Suppressor macrophage treated with lipopolysaccharide for 4 hours (primary cell): ENCODE measurements at regions not wholly inside any gene's neighbourhood (a gene's known extent, or its start where the extent isn't known, plus 50 kb on each side); places are given as distances from the start of the nearest gene placed in this dataset.
A peak's percentile ranks its signal among the peaks of the same experiment; 100 is the strongest.

Source experiments
- DNase-seq: peaks from one replicate; pipeline ENCODE4 v3.0.0-alpha.2; 2020

DNA sequence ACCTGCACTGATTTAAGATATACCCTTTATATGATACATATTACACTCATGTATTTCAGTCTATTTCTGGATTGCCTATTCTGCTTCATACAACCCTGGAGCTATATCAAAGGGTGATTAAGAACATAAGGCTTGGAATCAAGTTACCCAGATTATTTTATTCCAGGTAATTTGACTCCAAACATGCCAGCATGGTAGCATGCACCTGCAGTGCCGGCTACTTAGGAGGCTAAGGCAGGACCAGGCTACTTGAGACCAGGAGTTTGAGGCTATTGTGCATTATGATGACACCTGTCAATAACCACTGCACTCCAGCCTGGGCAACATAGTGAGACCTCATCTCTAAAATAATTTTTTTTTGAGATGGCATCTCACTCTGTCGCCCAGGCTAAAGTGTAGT is 50.4 kb upstream of the NEO1 start:
- no peak for DNase-seq

DNA sequence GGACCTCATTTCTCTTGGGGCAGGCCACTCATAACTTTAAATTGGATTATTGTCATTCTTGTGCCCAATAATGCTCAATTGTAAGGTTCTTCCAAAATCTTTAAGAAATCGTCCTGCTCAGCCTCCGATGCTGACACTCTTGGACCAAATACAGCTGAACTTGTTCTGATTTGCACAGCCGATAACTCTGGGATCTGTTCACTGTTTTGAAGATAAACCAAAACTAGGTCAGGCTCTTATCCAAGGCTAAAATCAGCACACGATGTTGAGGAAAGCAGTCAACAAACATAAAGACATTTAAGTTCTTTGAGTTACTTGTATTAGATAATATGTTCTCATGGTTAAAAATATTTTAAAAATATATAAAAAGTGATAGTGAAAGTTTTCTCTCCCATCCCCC is 52.0 kb upstream of the NEO1 start:
- no peak for DNase-seq

DNA sequence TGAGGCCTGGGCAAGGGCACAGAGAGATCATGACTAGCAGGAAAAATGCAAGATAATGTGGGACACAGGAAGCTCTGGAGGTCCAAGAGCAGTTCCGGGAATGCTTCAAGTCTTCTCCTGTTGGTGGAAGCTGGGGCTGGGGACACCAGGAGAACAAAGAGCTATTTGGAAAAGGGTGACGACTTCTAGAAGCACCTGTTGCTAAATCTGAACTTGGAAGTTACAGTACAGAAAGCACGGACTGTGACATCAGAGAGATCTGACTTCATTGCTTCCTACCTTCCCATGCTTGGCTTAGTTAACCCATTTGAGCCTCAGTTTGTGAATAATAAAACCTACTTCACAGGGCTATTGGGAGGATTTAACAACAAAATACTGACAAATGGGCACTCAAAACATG is 52.7 kb upstream of the NEO1 start:
- DNase-seq = no peak

DNA sequence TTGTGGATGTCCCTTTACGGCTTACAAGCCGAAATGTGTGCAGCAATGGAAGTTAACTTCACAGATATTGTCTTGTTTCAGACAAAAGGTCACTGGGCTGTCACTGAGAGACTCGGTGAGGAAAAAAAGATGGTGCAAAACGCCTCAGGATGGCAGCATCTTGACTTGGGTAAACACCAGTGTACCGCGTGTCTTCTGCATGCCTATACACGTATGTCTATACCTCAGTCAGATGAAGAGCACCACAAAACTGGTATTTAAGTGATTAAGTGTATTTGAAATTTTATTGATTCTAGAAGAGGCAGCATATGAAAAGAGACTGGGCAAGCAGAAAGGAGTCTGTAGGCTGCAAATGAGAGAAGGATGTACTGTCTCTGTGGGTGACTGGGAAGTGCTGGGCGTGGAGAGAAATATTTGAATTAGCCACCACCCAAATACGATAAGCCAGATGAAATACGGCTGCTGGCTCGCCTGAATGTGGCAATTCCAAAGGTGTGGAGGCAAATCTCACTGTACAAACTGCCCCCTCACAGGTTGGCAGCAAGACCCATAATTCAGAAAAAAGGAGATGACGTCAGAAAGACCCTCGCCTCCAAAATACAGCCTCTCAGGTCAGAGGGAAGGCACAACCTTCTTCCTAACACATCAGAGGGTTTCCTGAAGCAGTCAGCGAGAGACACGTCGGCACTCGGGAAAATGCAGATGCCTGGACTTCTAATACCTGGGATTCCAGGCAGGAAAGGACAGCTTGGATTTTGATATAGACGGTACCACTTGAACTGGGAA is 53.4 kb upstream of the NEO1 start:
- no peak for DNase-seq

DNA sequence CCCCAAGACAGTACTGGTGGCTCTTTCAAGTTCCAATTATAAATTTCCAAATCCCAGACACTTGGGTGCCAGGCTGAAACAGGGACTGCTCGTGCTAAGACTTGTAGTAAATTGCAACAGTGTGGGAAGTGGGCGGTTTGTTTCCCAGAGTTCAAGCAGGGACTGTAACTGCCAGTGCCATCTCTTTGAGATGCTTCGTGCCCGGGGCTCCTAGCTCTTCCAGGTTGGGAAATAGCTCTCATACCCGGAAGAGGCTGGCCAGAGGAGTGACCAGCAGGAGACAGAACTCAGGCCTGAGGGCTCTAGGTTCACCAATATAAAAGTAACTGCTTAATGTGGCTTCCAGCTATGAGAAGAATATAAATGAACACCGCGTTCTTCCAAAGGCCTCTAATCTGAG is 54.0 kb upstream of the NEO1 start:
- no peak for DNase-seq

DNA sequence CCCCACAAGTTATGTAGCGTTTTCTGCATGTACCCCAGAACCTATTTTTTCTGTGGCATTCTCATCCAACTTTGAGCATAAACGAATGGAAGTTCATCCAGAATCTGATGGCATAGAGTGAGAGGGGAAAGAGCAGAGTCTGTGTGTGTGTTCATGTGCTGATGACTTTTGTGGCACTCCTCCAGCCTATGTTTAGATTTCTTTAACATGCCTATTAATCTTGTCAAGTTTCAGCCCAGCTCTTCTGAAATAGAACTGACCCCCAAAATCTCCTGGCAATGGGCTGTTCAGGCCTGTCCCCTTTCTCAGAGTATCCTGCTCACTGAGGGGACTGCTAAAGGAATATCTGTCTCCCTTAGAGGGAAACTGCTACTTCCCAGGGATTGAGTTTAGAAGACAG is 56.4 kb upstream of the NEO1 start:
- DNase-seq = no peak

DNA sequence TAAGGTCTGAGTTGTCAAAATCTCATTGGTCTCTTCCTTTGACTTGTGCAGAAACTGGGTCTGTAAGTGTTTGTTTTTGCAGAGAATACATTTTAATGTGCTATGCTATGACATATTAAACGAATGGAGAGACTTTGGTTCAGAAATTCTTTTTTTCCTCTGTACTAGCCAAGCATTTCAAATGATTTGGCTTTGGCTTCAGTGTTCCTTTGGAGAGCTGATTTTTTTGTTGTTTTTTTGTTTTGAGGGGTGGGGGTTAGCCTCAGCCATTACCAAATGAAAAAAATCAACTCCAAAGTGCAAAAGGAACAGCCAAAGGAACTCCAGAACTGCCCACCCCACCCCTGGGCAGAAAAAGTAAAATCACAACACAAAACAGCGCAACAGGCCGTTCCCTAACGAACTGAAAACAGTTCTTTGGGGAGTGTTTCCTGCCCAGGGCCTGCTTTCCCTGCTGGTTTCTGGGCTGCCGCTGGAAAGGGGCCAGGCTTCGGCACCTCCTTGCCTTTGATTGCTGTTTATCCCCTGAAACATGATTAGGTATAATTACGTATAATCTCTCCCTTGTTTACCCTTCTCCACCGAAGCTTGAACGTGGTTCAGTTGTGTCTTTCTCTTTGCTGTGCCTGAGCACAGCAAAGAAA is 57.6 kb upstream of the NEO1 start:
- DNase-seq = no peak

DNA sequence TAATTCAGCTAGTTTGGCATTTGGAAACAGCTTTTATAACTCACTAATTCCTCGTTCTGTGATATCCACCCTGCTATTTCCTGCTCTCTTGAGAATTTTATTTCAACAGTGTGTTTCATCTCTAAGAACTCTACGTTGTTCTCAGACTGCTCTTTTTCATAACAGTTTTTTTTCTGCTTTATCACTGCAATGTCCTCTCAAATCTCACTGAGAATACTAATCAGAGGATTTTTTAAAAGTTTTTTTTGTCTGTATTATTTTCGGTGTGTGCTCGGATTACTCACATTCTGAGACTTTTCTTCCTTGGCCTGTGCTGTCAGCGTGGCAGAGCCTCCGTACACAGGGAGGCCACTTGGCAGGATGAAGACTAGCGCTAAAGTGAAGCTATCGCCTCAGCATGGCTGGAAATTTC is 59.4 kb upstream of the NEO1 start:
- no peak for DNase-seq

DNA sequence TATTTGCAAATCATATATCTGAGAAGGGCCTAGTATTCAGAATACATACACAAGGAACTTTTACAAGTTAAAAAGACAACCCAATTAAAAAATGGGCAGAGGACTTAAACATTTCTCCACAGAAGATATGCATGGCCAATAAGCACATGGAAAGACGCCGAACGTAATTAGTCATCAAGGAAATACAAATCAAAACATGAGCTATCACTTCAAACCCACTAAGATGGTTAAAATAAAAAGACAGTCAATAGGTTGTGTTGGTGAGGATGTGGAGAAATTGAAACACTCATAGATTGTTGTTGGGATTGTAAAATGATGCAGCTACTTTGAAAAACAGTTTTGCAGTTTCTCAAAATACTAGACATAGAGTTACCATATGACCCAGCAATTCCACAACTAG is 61.2 kb upstream of the NEO1 start:
- no peak for DNase-seq

DNA sequence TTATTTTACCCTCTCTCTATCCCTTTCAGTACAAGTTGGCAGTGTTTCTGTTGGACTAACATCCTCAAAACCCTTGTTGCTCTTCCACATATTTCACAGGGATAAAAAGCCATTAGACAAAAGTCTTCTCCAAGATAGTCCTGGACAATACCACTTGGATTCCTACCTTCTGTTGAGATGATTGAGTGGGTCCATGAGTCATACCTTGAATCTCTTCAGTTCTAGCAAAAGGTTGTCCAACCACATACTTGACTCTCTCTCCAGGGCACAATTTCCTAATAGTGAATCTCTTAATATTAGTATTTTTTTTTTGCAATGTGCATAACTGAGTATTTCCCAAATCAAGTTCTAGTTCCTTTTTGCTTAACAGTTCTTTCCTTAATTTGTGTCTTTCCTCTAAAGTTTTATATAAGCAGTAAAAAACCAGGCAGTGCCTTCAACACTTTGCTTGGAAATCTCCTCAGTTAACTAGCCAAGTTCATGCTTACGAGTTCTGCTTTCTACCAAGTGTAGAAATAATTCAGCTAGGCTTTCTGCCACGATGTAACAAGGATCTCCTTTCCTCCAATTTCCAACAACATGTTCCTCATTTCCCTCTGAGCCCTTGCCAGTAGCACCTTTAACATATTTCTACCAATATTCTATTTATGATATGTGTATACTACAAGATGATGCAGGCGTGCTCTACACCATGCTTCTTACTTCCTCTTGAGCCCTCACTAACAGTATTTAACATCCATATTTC is 68.3 kb upstream of the NEO1 start:
- DNase-seq = no peak

DNA sequence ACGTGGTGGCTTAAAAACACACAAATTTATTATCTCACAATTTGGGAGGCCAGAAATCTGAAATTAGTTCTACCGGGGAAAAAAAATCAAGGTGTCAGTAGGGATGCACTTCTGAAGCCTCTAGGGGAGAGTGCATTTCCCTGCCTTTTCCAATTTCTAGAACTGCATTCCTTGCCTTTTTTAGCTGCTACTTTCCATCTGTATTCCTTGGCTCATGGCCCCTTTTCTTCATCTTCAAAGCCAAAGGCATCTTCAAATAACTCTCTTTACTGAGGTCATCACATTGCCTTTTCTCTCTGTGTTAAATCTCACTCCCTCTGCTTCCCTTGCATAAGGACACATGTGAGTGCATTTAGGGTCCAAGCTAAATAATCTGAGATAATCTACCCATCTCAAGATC is 69.5 kb upstream of the NEO1 start:
- no peak for DNase-seq

DNA sequence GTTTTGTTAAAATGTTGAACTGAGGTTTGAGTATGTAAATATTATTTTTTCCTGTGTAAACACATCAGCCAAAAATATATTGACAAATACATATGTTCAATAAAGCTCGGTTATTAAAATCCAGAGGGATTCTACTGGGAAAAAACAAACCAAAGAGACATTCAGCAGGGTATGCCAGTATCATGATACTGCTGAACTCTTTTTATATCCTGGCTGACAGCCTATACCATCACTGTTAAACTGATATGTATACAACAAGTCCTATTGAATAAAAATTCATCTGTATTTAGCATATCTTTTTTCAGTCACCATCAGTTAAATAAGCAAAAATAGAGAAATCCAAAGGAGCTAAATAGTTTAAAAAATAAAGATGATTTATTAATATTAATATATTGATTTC is 71.6 kb upstream of the NEO1 start:
- no peak for DNase-seq

DNA sequence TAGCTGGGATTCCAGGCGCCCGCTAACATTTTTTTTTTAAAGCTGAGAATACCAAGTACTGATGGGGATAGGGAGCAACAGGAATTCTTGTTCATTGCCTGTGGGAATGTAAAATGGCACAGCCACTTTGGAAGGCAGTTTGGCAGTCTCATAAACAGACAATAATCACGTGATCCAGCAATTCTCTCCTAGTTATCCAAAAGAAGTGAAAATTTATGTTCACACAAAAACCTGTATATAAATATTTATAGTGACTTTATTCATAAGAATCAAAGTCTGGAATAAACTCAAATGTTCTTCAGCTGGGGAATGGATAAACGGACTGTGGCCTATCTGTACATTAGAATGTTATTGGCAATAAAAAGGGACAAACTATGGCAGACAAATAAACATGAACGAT is 72.5 kb upstream of the NEO1 start:
- DNase-seq = no peak

DNA sequence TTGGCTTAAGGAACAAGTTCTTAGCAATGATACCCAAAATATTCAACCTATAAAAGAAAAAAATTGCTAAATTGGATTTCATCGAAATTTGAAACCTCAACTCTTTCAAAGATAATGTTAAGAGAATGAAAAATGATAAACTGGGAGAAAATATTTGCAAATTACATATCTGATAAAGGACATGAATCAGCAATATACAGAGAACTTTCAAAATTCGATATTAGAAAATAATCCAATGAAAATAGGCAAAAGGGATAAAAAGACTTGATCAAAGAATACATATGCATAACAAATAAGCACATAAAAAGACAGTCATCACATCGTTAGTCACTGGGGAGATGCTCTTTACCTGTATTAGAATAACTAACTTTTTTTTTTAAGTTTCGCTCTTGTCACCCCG is 73.0 kb upstream of the NEO1 start:
- no peak for DNase-seq

DNA sequence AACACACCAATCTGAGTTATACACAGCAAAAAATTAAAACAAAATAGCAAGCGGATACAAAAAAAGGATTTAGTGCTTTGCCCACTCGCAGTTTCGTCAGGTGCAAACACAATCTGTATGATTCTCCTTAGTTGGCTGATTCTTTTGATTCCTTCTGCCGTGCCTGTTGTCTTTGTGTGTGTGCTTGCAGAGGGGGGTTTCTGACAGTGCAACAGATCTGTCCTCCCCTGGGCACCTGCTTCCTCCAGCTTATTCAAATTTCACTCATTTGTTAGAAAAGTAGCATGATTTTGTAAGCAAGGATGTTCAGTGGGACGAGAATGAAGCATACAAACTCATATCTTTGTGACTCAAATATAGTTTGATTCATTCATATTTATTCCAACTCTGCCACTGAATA is 74.0 kb upstream of the NEO1 start:
- DNase-seq = no peak

DNA sequence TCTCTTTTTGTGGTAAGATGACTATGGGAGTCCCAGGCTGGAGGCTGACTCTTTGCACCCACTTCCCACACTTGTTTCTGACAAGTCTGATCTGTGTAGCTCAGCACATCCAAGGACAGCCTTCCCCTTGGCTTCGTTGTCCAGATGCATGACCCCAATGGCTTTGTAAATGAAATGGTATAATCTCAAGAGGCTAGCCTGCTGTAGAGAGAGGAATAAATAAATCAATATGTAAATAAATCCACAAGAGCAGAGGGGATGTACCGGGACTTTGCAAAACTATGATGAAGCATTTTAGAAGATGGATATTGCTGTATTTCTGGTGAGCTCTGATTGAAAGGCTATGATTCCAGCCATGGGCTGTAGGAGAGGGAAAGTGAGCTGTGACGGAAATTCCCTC is 79.9 kb upstream of the NEO1 start:
- no peak for DNase-seq

DNA sequence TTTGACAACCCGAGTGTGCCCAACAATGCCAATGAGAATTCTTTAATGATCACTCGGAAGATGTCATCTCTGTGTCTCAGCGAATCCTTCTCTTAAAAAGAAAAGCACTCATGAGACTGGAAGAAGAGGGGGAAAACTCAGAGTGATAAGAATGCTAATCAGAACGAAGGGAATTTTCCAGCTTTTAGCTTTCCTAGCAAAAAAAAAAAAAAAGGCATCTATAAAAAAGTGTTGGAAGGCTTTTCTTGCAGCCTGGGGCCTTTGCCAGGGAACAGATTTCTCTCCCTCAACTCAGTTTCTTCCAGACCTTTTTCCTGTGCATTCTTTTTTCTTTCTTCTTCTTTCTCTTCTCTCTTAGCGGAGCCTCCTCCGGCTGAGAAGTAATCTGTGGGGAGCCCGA is 80.5 kb upstream of the NEO1 start:
- no peak for DNase-seq

DNA sequence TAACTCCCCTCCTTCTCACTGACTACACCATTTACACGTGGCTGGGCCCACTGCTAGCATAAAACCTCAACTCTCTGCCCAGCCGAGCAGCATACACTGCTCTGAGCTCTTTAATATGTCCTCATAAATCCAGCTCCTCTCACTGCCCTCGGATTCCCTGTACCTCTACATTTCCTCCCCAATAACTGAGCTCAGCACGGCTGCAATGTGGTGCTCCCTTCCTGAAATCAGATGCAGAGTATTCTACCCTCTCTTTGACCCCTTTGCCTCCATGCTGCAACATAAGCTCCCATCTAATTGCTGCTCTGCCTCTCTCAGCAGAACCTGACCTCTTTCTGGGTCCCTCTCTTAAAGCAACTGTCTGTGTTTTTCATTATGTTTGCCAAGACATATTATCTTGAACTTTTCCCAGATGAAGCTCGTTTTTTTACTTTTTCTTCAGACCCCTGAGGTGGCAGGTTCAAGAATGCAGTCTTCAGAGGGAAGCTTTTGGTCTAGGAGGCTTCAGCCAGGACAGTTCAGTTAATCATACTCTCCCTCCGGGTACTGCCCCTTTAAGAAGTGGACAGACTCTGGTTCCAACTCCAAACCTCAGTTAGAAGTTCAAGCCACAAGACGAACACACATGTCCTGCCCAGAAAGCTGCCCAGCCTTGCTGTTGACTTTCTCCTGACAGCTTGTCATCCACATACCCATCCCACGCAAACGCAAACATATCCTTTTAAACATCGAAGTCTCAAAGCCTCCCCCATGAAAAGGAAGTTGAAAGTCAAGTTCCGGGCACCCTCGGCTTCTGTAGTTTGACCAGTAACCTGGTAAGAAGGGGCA is 81.1 kb upstream of the NEO1 start:
- DNase-seq = no peak

DNA sequence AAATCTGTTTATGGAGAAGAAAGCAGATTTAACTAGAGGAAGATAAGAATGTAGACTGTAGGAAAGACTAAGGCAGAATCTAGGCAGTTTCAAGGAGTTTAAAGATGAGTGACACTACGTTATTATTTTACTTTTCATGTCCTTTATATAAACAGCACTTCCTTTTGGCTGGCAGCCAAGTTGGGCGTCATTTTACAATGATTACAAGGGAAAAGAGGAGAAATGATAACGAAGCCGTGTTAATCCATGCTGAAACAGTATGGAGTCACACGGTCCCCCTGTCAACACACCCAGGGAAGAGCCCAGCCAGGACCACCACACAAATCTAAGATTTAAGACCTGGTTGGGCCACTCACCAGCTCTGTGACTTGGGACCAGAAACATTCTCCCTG is 83.7 kb upstream of the NEO1 start:
- DNase-seq = peak; percentile 1

DNA sequence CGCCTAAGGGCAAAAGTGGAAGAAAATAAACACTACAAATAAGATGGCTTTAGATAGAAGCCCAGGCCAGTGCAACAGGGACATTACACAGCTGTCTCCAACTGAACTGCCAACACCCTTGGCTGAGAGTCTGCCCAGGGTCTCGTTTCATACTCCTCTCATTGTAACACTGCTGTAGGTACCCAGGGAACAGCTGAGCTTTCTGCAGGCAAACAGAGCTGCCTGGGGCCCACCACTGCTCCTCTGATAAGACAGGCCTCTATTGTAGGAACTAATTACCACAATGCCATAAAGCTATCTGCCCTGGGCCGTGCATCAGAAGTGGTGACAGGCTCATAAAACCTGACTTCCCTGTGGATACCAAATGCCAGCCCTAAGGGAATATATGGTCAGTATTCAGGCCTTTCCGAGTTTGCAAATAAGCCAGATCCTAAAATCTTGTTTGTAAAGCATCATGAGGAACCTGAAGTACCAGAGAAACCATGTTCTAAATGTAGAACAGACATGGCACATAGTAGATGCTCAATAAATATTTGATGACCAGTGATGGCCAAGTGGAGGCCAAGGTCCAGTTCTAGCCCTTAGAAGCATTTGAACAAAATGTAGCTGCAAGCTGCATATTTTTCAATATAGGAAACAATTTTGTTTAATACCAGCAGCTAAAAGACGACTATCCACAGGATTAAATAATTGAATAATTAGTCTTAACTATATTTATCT is 84.3 kb upstream of the NEO1 start:
- no peak for DNase-seq

DNA sequence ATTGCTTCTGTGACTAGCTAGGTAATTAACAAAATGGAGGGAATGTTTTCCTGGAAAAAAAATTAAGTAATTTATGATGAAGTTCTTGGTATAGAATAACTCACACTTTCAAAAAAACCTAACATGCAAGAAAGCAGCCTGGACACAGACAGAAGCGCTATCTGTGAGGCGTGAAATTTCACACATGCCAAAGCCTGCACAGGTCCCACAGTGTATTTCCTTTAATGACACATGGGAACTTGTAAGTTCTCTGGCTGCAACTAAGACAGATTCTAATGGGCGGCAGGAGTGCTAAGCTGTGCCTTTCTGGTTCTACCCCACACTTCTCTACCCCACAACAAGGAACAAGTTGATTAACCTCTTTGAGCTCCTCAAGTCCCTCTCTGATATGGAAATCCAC is 84.9 kb upstream of the NEO1 start:
- no peak for DNase-seq

DNA sequence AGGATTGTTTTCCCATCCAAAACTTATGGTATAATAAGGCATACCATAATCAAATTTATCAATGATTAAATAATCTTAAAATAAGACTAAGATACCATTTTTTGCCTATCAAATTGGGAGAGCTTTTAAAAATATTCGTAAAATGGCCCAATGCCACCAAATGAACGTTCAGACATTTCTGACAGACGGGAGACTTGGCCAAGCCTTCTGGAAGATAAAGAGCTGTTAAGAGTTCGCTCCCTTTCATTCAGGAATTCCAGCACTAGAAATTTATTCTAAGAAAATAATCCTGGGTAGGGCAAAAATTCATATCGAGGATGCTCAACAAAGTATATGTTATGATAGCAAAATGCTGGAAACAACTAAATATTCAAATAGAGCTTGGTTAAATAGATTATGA is 85.6 kb upstream of the NEO1 start:
- DNase-seq = no peak

DNA sequence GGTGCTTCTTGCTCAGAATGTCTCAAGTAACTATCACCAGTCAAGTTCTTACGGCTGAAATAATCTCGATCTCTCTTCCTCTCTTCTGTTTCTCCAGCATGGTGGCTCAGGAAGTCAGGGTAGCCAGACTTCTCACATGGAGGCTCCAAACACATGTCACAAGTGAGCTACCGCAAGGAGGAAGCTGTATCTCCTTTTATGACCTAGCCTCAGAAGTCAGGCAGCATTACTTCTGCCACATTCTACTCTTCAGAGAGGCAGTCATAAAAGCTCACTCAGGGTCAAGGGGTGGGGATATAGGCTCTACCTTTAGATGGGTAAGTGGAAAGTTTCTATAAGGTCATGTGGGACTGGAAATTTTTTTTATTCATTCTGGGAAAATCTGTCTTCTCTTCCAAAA is 86.6 kb upstream of the NEO1 start:
- DNase-seq = no peak
